GM23338 (cell line): ENCODE measurements at regions not wholly inside any gene's neighbourhood (a gene's known extent, or its start where the extent isn't known, plus 50 kb on each side); places are given as distances from the start of the nearest gene placed in this dataset.

Source experiments
- ATAC-seq: fragments of 200-7000 bp; cut with Tn5 transposase; 3 replicates; pipeline ENCODE4 v1.9.1; 2020
- DNase-seq: peaks from one replicate; pipeline ENCODE4 v3.0.0-alpha.2; 2015; ENCODE audit warnings: low spot score
- H2AFZ ChIP-seq: fragments of 200-600 bp; sonication (generic); 2 replicates; pipeline ENCODE4 v1.8.0; 2016; ENCODE audit warnings: antibody characterized with exemption, mild to moderate bottlenecking, moderate library complexity
- H3F3A ChIP-seq: fragments of 200-600 bp; sonication (generic); replicated peaks from 2 replicates; pipeline ENCODE4 v1.8.0; 2017; ENCODE audit warnings: antibody characterized with exemption, mixed run types, low read depth
- H3K27ac ChIP-seq: fragments of 200-600 bp; sonication (generic); 2 replicates; pipeline ENCODE4 v1.6.1; 2016; ENCODE audit warnings: low read depth
- H3K27me3 ChIP-seq: fragments of 200-600 bp; sonication (generic); 2 replicates; pipeline ENCODE4 v1.8.0; 2016; ENCODE audit warnings: mild to moderate bottlenecking, mixed run types, moderate library complexity; ENCODE audit not compliant: insufficient read depth
- H3K36me3 ChIP-seq: fragments of 200-600 bp; sonication (generic); 2 replicates; pipeline ENCODE4 v1.8.0; 2016; ENCODE audit warnings: mild to moderate bottlenecking; ENCODE audit not compliant: insufficient read depth
- H3K4me1 ChIP-seq: fragments of 200-600 bp; sonication (generic); 2 replicates; pipeline ENCODE4 v1.8.0; 2016; ENCODE audit warnings: mild to moderate bottlenecking, moderate library complexity; ENCODE audit not compliant: insufficient read depth
- H3K4me2 ChIP-seq: fragments of 200-600 bp; sonication (generic); 2 replicates; pipeline ENCODE4 v1.7.1; 2017; ENCODE audit warnings: mixed run types
- H3K4me3 ChIP-seq: fragments of 200-600 bp; sonication (generic); 2 replicates; pipeline ENCODE4 v1.6.1; 2016; ENCODE audit warnings: mixed run types
- H3K79me2 ChIP-seq: fragments of 200-600 bp; sonication (generic); replicated peaks from 2 replicates; pipeline ENCODE4 v1.8.0; 2017; ENCODE audit warnings: mild to moderate bottlenecking; ENCODE audit not compliant: insufficient read depth
- H3K9me2 ChIP-seq: fragments of 200-600 bp; sonication (generic); 2 replicates; pipeline ENCODE4 v1.8.0; 2017; ENCODE audit not compliant: insufficient read depth
- H4K20me1 ChIP-seq: fragments of 200-600 bp; sonication (generic); replicated peaks from 2 replicates; pipeline ENCODE4 v1.8.0; 2017; ENCODE audit warnings: mild to moderate bottlenecking; ENCODE audit not compliant: insufficient read depth
- H3K27ac Mint-ChIP-seq: 2 replicates; pipeline ENCODE4 v1.8.0; 2020; ENCODE audit warnings: inconsistent platforms, mild to moderate bottlenecking, moderate library complexity, mixed read lengths
- H3K27me3 Mint-ChIP-seq: 3 replicates; pipeline ENCODE4 v1.8.0; 2022; ENCODE audit warnings: low read depth, mild to moderate bottlenecking, moderate library complexity, mixed read lengths, inconsistent platforms; ENCODE audit not compliant: insufficient read depth, poor library complexity
- H3K36me3 Mint-ChIP-seq: 3 replicates; pipeline ENCODE4 v1.8.0; 2021; ENCODE audit warnings: low read depth, mild to moderate bottlenecking, inconsistent platforms, moderate library complexity, mixed read lengths
- H3K4me1 Mint-ChIP-seq: 3 replicates; pipeline ENCODE4 v1.8.0; 2020; ENCODE audit warnings: mild to moderate bottlenecking, inconsistent platforms, mixed read lengths
- H3K4me3 Mint-ChIP-seq: 3 replicates; pipeline ENCODE4 v1.8.0; 2021; ENCODE audit warnings: moderate library complexity, mild to moderate bottlenecking, inconsistent platforms, mixed read lengths
- H3K9me3 Mint-ChIP-seq: 3 replicates; pipeline ENCODE4 v1.8.0; 2020; ENCODE audit warnings: moderate library complexity, mild to moderate bottlenecking, inconsistent platforms, mixed read lengths
- CREB1 ChIP-seq: fragments of 250-450 bp; sonication (Bioruptor Pico); IDR thresholded peaks from 2 replicates; pipeline ENCODE4 v1.5.0; 2020; ENCODE audit warnings: low read depth, mild to moderate bottlenecking, moderate library complexity
- EZH2 ChIP-seq: fragments of 200-600 bp; sonication (generic); IDR thresholded peaks from one replicate; pipeline ENCODE4 v1.8.0; 2017; ENCODE audit warnings: antibody characterized with exemption, mild to moderate bottlenecking, low read depth; ENCODE audit not compliant: unreplicated experiment
- JUNB ChIP-seq: IDR thresholded peaks from one replicate; pipeline ENCODE4 v1.6.1; 2016; ENCODE audit warnings: antibody characterized with exemption; ENCODE audit not compliant: unreplicated experiment
- NANOG ChIP-seq: IDR thresholded peaks from 2 replicates; pipeline ENCODE4 v1.6.1; 2016; ENCODE audit warnings: antibody characterized with exemption, borderline replicate concordance
- POLR2AphosphoS5 ChIP-seq: IDR thresholded peaks from 2 replicates; pipeline ENCODE4 v1.6.1; 2016; ENCODE audit warnings: antibody characterized with exemption, low read depth
- STAT1 ChIP-seq: IDR thresholded peaks from one replicate; pipeline ENCODE4 v1.6.1; 2016; ENCODE audit warnings: antibody characterized with exemption; ENCODE audit not compliant: unreplicated experiment
- ZNF114 ChIP-seq: fragments of 250-450 bp; sonication (Bioruptor Pico); IDR thresholded peaks from 2 replicates; pipeline ENCODE4 v1.5.0; 2020; ENCODE audit warnings: mild to moderate bottlenecking, moderate library complexity
- ZNF331 ChIP-seq: fragments of 250-450 bp; sonication (Bioruptor Pico); IDR thresholded peaks from 2 replicates; pipeline ENCODE4 v1.5.0; 2020; ENCODE audit warnings: low read depth, mild to moderate bottlenecking, moderate library complexity
- TF ChIP-seq, protein P1 (sequence below): fragments of 250-450 bp; sonication (Bioruptor Pico); IDR thresholded peaks from 2 replicates; pipeline ENCODE4 v1.5.0; 2020; ENCODE audit warnings: mild to moderate bottlenecking, moderate library complexity
- TF ChIP-seq, protein P2 (sequence below), 2 experiments: fragments of 200-600 bp in 1 of 2; sonication (generic) in 1 of 2; conservative IDR thresholded peaks; 2 replicates each; pipeline versions ENCODE4 v1.5.1 to v1.6.1; 2016 to 2017; ENCODE audit warnings: antibody characterized with exemption in 2 of 2, low read depth in 2 of 2, mild to moderate bottlenecking in 2 of 2, moderate library complexity in 1 of 2

DNA sequence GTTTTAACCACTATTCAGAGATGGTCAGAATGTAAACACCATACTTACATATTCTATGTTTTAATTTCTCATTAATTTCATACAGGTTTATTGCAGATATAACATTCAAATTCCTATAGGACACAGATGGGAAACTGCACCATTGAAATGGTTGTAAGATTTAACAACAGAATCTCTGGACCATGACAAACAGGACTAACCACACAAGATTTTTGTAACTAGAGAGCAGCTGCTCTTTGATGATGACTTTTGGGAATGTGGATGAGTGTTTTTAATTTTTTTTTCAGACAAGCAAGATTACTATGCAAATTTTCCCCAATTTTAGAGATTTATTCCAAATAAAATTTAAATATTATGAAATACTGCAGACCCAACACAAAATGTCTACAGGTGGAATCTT, 610.2 kb downstream of the PCDH18 start:
- H3K9me2 ChIP-seq: 0 out of 2 replicates have a peak, but pooled peaks cover 3% of the 10 kb centered on the region
- H3K4me2 ChIP-seq: no peak overlapping the region
- no peaks in the 10 kb centered on the region for H3F3A ChIP-seq
- DNase-seq (no peak), ATAC-seq (no peak)
- Mint-ChIP-seq H3K4me3 (no peak overlapping the region), H3K27ac (no peak overlapping the region), H3K36me3 (peaks cover 3% of the 10 kb centered on the region; the same call in 1 of the 3 replicates), H3K4me1 (no peaks in the 10 kb centered on the region), H3K27me3 (peaks cover 3% of the 10 kb centered on the region), H3K9me3 (peaks cover 2% of the 10 kb centered on the region; the same call in 2 of the 3 replicates)
- TF ChIP-seq STAT1: no peak
- TF ChIP-seq POLR2AphosphoS5: no peak
- H3K36me3 ChIP-seq: no peaks in the 10 kb centered on the region
- H2AFZ ChIP-seq: no peak overlapping the region
- H3K4me3 ChIP-seq: no peak overlapping the region
- no peak overlapping the region for H3K27ac ChIP-seq
- H3K27me3 ChIP-seq: no peaks in the 10 kb centered on the region
- H3K79me2 ChIP-seq: no peaks in the 10 kb centered on the region
- no peaks in the 10 kb centered on the region for H3K4me1 ChIP-seq
- H4K20me1 ChIP-seq: no peaks in the 10 kb centered on the region

DNA sequence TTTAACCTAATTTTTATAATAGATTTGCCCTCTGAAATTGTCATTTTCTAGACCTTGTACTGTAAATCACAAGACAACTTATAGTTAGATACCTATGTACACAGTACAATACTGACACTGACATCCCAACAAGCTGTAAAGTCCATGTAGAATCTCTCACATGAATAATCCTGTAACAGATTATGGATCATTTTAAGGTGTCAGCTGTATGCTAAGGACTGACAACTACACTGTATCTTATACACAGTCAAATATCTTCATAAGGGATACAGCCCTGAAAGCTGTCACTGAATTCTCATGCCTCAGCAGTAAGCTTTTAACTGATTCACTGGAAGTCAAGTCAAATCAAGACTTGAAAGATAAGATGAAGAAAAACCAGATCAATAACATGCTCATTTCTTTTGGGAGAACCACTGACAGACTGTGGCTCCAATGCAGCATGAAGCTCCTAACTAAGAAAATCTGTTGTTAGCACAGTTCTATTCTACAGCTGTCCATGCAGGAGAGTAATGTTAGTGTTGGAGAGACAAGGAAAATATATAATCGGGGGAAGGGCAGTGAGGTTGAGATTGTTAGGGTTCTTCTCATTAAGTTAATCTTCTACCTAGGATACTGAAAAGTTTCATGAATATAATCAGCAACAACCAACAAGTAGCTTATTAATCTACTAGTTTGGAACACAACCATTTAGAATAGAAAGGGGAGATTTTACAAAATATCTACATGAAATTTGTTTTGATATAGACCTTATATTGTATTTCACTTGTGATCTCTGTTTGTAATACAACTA, 612.0 kb downstream of the PCDH18 start:
- Histone ChIP-seq H3K9me2 (peaks cover 2% of the 10 kb centered on the region; the same call in 1 of the 2 replicates), H3F3A (no peaks in the 10 kb centered on the region), H3K27me3 (no peaks in the 10 kb centered on the region), H2AFZ (no peak overlapping the region), H3K4me3 (no peak overlapping the region), H3K79me2 (no peaks in the 10 kb centered on the region), H3K36me3 (no peaks in the 10 kb centered on the region), H3K4me2 (no peak overlapping the region), H4K20me1 (no peaks in the 10 kb centered on the region), H3K4me1 (no peaks in the 10 kb centered on the region), H3K27ac (no peak overlapping the region)
- DNase-seq (no peak), ATAC-seq (no peak)
- H3K9me3 Mint-ChIP-seq: peaks cover 2% of the 10 kb centered on the region; the same call in 2 of the 3 replicates
- no peak overlapping the region for H3K27ac Mint-ChIP-seq
- H3K27me3 Mint-ChIP-seq: peaks cover 3% of the 10 kb centered on the region
- H3K36me3 Mint-ChIP-seq: peaks cover 3% of the 10 kb centered on the region; the same call in 1 of the 3 replicates
- no peak overlapping the region for H3K4me3 Mint-ChIP-seq
- no peaks in the 10 kb centered on the region for H3K4me1 Mint-ChIP-seq
- no peak for TF ChIP-seq NANOG
- TF ChIP-seq STAT1: no peak
- no peak for TF ChIP-seq ZNF331 (CRISPR knock-in tag)
- TF ChIP-seq EZH2: no peak
- no peak for TF ChIP-seq ZNF114 (CRISPR knock-in tag)
- TF ChIP-seq, protein P1, sequence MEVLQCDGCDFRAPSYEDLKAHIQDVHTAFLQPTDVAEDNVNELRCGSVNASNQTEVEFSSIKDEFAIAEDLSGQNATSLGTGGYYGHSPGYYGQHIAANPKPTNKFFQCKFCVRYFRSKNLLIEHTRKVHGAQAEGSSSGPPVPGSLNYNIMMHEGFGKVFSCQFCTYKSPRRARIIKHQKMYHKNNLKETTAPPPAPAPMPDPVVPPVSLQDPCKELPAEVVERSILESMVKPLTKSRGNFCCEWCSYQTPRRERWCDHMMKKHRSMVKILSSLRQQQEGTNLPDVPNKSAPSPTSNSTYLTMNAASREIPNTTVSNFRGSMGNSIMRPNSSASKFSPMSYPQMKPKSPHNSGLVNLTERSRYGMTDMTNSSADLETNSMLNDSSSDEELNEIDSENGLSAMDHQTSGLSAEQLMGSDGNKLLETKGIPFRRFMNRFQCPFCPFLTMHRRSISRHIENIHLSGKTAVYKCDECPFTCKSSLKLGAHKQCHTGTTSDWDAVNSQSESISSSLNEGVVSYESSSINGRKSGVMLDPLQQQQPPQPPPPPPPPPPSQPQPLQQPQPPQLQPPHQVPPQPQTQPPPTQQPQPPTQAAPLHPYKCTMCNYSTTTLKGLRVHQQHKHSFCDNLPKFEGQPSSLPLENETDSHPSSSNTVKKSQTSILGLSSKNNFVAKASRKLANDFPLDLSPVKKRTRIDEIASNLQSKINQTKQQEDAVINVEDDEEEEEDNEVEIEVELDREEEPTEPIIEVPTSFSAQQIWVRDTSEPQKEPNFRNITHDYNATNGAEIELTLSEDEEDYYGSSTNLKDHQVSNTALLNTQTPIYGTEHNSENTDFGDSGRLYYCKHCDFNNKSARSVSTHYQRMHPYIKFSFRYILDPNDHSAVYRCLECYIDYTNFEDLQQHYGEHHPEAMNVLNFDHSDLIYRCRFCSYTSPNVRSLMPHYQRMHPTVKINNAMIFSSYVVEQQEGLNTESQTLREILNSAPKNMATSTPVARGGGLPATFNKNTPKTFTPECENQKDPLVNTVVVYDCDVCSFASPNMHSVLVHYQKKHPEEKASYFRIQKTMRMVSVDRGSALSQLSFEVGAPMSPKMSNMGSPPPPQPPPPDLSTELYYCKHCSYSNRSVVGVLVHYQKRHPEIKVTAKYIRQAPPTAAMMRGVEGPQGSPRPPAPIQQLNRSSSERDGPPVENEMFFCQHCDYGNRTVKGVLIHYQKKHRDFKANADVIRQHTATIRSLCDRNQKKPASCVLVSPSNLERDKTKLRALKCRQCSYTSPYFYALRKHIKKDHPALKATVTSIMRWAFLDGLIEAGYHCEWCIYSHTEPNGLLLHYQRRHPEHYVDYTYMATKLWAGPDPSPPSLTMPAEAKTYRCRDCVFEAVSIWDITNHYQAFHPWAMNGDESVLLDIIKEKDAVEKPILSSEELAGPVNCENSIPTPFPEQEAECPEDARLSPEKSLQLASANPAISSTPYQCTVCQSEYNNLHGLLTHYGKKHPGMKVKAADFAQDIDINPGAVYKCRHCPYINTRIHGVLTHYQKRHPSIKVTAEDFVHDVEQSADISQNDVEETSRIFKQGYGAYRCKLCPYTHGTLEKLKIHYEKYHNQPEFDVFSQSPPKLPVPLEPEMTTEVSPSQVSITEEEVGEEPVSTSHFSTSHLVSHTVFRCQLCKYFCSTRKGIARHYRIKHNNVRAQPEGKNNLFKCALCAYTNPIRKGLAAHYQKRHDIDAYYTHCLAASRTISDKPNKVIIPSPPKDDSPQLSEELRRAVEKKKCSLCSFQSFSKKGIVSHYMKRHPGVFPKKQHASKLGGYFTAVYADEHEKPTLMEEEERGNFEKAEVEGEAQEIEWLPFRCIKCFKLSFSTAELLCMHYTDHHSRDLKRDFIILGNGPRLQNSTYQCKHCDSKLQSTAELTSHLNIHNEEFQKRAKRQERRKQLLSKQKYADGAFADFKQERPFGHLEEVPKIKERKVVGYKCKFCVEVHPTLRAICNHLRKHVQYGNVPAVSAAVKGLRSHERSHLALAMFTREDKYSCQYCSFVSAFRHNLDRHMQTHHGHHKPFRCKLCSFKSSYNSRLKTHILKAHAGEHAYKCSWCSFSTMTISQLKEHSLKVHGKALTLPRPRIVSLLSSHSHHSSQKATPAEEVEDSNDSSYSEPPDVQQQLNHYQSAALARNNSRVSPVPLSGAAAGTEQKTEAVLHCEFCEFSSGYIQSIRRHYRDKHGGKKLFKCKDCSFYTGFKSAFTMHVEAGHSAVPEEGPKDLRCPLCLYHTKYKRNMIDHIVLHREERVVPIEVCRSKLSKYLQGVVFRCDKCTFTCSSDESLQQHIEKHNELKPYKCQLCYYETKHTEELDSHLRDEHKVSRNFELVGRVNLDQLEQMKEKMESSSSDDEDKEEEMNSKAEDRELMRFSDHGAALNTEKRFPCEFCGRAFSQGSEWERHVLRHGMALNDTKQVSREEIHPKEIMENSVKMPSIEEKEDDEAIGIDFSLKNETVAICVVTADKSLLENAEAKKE (CRISPR knock-in tag): no peak
- TF ChIP-seq CREB1 (CRISPR knock-in tag): no peak
- TF ChIP-seq JUNB: no peak
- TF ChIP-seq, protein P2, sequence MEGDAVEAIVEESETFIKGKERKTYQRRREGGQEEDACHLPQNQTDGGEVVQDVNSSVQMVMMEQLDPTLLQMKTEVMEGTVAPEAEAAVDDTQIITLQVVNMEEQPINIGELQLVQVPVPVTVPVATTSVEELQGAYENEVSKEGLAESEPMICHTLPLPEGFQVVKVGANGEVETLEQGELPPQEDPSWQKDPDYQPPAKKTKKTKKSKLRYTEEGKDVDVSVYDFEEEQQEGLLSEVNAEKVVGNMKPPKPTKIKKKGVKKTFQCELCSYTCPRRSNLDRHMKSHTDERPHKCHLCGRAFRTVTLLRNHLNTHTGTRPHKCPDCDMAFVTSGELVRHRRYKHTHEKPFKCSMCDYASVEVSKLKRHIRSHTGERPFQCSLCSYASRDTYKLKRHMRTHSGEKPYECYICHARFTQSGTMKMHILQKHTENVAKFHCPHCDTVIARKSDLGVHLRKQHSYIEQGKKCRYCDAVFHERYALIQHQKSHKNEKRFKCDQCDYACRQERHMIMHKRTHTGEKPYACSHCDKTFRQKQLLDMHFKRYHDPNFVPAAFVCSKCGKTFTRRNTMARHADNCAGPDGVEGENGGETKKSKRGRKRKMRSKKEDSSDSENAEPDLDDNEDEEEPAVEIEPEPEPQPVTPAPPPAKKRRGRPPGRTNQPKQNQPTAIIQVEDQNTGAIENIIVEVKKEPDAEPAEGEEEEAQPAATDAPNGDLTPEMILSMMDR (conservative IDR thresholded peaks at IDR 0.05; ENCODE audit: low read depth in 2 of 2): no peak
